Hepatocyte (in vitro differentiated cells): ENCODE measurements at regions not wholly inside any gene's neighbourhood (a gene's known extent, or its start where the extent isn't known, plus 50 kb on each side); places are given as distances from the start of the nearest gene placed in this dataset.

Source experiments
- CTCF ChIP-seq: fragments of 200-600 bp; sonication (generic); IDR thresholded peaks from 2 replicates; pipeline ENCODE4 v1.5.1; 2016; ENCODE audit warnings: antibody characterized with exemption, mild to moderate bottlenecking; ENCODE audit not compliant: poor library complexity
- EZH2 ChIP-seq: fragments of 200-600 bp; sonication (generic); IDR thresholded peaks from 2 replicates; pipeline ENCODE4 v1.6.1; 2016; ENCODE audit warnings: antibody characterized with exemption, mild to moderate bottlenecking, borderline replicate concordance

GRCh38 chr4:180861651-180862050, 1381.6 kb upstream of the TENM3 start:
- TF ChIP-seq EZH2 (no peak), CTCF (no peak)
